OCI-LY3 (cell line): ENCODE measurements at regions not wholly inside any gene's neighbourhood (a gene's known extent, or its start where the extent isn't known, plus 50 kb on each side); places are given as distances from the start of the nearest gene placed in this dataset.

Experiments used
- H2AFZ ChIP-seq: fragments of 200-600, 300-600 bp; shearing (Covaris generic); 2 replicates; pipeline ENCODE4 v1.6.0; 2014; ENCODE audit warnings: antibody characterized with exemption, low read depth, low read length
- H3K27ac ChIP-seq: fragments of 200-600, 300-600 bp; sonication (generic); 2 replicates; pipeline ENCODE4 v1.5.1; 2014; ENCODE audit warnings: mild to moderate bottlenecking, low read length, moderate library complexity, mixed read lengths
- H3K27me3 ChIP-seq: fragments of 200-600, 300-600 bp; sonication (generic); 2 replicates; pipeline ENCODE4 v1.6.1; 2014; ENCODE audit warnings: low read depth, low read length, mixed read lengths
- H3K36me3 ChIP-seq: fragments of 200-600, 300-600 bp; sonication (generic); replicated peaks from 2 replicates; pipeline ENCODE3; 2014; ENCODE audit warnings: low read depth, low read length, mixed read lengths
- H3K4me1 ChIP-seq: fragments of 300-600, 200-600 bp; sonication (generic); 2 replicates; pipeline ENCODE4 v1.6.1; 2014; ENCODE audit warnings: low read length, mixed read lengths
- H3K4me2 ChIP-seq: fragments of 200-600, 300-600 bp; sonication (generic); 2 replicates; pipeline ENCODE4 v1.6.1; 2014; ENCODE audit warnings: low read length, mixed read lengths
- H3K4me3 ChIP-seq: fragments of 300-600, 200-600 bp; sonication (generic); 2 replicates; pipeline ENCODE4 v1.5.1; 2014; ENCODE audit warnings: antibody characterized with exemption, mild to moderate bottlenecking, low read length, moderate library complexity
- H3K79me2 ChIP-seq: fragments of 300-600, 200-600 bp; shearing (Covaris generic); 2 replicates; pipeline ENCODE4 v1.6.1; 2014; ENCODE audit warnings: mild to moderate bottlenecking, low read length, mixed read lengths
- H3K9ac ChIP-seq: fragments of 300-600, 200-600 bp; shearing (Covaris generic); 2 replicates; pipeline ENCODE4 v1.6.0; 2014; ENCODE audit warnings: mild to moderate bottlenecking, low read length, moderate library complexity
- H3K9me3 ChIP-seq: fragments of 200-600, 300-600 bp; shearing (Covaris generic); 2 replicates; pipeline ENCODE4 v1.6.1; 2014; ENCODE audit warnings: low read length, mixed read lengths; ENCODE audit not compliant: insufficient read depth
- H4K20me1 ChIP-seq: fragments of 200-600, 300-600 bp; sonication (generic); 2 replicates; pipeline ENCODE4 v1.6.1; 2016; ENCODE audit warnings: low read length, mixed read lengths; ENCODE audit not compliant: insufficient read depth
- EZH2phosphoT487 ChIP-seq: fragments of 200-600 bp; shearing (Covaris generic); IDR thresholded peaks from 2 replicates; pipeline ENCODE4 v1.6.1; 2018; ENCODE audit warnings: antibody characterized with exemption, mixed run types, low read depth
- TF ChIP-seq, protein P1 (sequence below): fragments of 200-600, 300-600 bp; sonication (generic); IDR thresholded peaks from 2 replicates; pipeline ENCODE4 v1.5.1; 2014; ENCODE audit warnings: antibody characterized with exemption, low read length, low read depth

DNA sequence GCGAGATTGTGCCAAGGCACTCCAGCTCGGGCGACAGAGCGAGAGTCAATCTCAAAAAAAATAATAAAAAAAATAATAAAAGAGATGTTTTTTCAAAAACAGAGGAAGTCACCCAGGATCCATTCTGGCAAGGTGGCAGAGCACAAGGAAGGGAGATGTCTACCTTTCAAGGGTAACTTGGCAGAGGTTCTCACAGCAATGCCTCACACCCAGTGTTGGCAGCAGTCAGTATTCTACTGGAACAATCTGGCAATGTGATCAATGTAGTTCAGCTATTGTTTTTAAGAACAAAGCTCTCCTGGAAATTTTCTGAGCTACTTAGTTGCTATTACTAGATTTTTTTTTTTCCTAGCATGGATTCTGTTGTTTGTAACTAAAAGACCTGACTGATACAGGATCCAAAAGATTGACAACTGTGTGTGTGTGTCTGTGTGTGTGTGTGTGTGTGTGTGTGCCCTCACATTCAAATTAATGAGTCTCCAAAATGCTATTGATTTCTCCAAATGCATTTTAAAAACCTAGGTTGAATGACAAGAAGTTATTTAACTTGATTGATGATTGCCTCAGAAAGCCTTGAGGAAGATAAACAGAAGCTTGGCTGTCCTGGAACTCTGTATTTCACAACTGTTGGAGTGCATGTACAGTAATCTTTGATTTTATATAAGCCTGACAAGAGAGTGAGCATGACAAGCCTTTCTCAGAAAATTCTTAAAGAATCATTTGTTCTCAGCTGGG, 114.1 kb upstream of the RREB1 start:
- Histone ChIP-seq H3K9ac (no peak overlapping the region), H3K79me2 (no peaks in the 10 kb centered on the region), H3K4me3 (no peak overlapping the region), H2AFZ (no peak overlapping the region), H3K4me1 (no peaks in the 10 kb centered on the region), H3K4me2 (no peak overlapping the region), H3K27me3 (no peaks in the 10 kb centered on the region), H3K36me3 (no peaks in the 10 kb centered on the region), H3K27ac (no peak overlapping the region), H4K20me1 (no peaks in the 10 kb centered on the region), H3K9me3 (no peaks in the 10 kb centered on the region)
- TF ChIP-seq EZH2phosphoT487: no peak
- TF ChIP-seq, protein P1, sequence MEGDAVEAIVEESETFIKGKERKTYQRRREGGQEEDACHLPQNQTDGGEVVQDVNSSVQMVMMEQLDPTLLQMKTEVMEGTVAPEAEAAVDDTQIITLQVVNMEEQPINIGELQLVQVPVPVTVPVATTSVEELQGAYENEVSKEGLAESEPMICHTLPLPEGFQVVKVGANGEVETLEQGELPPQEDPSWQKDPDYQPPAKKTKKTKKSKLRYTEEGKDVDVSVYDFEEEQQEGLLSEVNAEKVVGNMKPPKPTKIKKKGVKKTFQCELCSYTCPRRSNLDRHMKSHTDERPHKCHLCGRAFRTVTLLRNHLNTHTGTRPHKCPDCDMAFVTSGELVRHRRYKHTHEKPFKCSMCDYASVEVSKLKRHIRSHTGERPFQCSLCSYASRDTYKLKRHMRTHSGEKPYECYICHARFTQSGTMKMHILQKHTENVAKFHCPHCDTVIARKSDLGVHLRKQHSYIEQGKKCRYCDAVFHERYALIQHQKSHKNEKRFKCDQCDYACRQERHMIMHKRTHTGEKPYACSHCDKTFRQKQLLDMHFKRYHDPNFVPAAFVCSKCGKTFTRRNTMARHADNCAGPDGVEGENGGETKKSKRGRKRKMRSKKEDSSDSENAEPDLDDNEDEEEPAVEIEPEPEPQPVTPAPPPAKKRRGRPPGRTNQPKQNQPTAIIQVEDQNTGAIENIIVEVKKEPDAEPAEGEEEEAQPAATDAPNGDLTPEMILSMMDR: no peak

DNA sequence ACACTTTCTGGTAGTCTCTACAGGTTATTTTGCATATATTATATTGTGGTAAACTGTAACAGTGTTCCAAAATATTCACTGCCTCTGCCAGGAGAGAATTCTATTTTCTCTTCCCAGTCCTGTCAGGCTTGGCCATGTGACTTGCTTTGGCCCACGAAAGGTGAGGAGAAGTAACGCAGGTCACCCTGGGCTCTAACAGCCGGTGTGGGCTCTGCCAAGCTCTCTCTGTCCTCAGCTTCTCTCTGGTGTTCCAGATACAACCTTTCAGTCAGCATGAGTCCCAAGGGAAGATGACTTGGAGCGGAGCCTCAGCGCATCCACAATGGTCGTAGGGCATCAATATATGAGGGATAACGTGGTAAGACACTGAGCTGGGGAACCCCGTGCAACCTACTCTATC, 113.0 kb upstream of the RREB1 start:
- H3K9ac ChIP-seq: no peak overlapping the region
- H3K27ac ChIP-seq: no peak overlapping the region
- H2AFZ ChIP-seq: no peak overlapping the region
- H3K4me3 ChIP-seq: no peak overlapping the region
- no peak for TF ChIP-seq EZH2phosphoT487
- TF ChIP-seq, protein P1: no peak
- H3K9me3 ChIP-seq: no peaks in the 10 kb centered on the region
- no peaks in the 10 kb centered on the region for H4K20me1 ChIP-seq
- no peak overlapping the region for H3K4me2 ChIP-seq
- no peaks in the 10 kb centered on the region for H3K4me1 ChIP-seq
- H3K27me3 ChIP-seq: no peaks in the 10 kb centered on the region; the same call in 1 of the 2 replicates
- no peaks in the 10 kb centered on the region for H3K36me3 ChIP-seq
- H3K79me2 ChIP-seq: no peaks in the 10 kb centered on the region

DNA sequence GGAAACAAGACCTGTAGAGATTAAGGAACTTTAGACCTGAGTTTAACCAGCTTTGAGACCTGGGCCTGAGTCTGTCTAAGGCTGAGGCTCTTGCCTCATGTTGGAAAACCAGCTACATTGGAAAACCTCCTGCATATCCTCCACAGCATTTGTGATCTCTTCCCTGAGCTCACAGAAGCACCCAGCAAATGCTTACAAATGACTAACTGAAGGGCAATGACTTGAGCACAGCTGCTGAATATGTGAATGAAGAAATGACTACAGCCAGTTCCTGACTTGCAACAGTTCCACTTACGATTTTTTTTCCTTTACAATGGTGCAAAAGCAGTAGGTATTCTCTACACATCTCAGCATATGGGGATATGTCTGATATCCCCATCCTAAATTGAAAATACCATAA, 112.4 kb upstream of the RREB1 start:
- Histone ChIP-seq H3K4me3 (no peak overlapping the region), H3K9me3 (no peaks in the 10 kb centered on the region), H3K27me3 (no peaks in the 10 kb centered on the region; the same call in 1 of the 2 replicates), H2AFZ (no peak overlapping the region), H3K4me1 (no peaks in the 10 kb centered on the region), H3K79me2 (no peaks in the 10 kb centered on the region), H3K36me3 (no peaks in the 10 kb centered on the region), H3K4me2 (no peak overlapping the region), H4K20me1 (no peaks in the 10 kb centered on the region), H3K9ac (no peak overlapping the region), H3K27ac (no peak overlapping the region)
- no peak for TF ChIP-seq EZH2phosphoT487
- TF ChIP-seq, protein P1: no peak

DNA sequence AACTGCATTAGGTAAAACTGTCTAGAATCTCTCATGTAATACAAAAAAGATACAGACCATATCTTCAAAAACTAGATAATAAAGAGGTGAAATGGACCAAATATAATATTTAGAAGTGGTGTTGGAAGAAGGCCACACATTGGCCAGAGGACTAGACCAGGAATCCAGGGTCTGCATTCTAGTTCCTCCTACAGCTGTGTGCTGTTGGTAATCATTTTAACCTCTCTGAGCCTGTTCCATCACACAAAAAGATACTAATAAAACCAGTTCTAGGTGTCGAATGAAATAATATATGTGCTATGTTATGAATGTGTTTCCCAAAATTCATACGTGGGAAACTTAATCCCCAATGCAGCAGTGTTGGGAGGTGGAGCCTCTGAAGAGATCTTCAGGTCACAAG, 111.6 kb upstream of the RREB1 start:
- Histone ChIP-seq H3K9me3 (no peaks in the 10 kb centered on the region), H3K27ac (no peak overlapping the region), H3K27me3 (no peaks in the 10 kb centered on the region; the same call in 1 of the 2 replicates), H3K4me1 (no peaks in the 10 kb centered on the region), H3K9ac (no peak overlapping the region), H4K20me1 (no peaks in the 10 kb centered on the region), H3K79me2 (no peaks in the 10 kb centered on the region), H3K36me3 (no peaks in the 10 kb centered on the region), H3K4me2 (no peak overlapping the region), H2AFZ (no peak overlapping the region), H3K4me3 (no peak overlapping the region)
- no peak for TF ChIP-seq EZH2phosphoT487
- TF ChIP-seq, protein P1: no peak
